Left forelimb (tissue), 1 donor: ENCODE measurements at regions not wholly inside any gene's neighbourhood (a gene's known extent, or its start where the extent isn't known, plus 50 kb on each side); places are given as distances from the start of the nearest gene placed in this dataset.
"Not testable (repeated sequence)": the region's sequence is repeated elsewhere in the genome, so short reads cannot be mapped to it uniquely, and the experiment has no call there.

ENCODE experiments used
- DNase-seq: peaks from one replicate; pipeline ENCODE4 v3.0.0-alpha.2; 2018; ENCODE audit warnings: low spot score

DNA sequence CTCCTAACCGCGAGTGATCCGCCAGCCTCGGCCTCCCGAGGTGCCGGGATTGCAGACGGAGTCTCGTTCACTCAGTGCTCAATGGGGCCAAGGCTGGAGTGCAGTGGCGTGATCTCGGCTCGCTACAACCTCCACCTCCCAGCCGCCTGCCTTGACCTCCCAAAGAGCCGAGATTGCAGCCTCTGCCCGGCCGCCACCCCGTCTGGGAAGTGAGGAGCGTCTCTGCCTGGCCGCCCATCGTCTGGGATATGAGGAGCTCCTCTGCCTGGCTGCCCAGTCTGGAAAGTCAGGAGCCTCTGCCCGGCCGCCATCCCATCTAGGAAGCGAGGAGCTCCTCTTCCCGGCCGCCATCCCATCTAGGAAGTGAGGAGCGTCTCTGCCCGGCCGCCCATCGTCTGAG, 58.8 kb upstream of the ANKRD30BL start:
- DNase-seq = not testable (repeated sequence)

DNA sequence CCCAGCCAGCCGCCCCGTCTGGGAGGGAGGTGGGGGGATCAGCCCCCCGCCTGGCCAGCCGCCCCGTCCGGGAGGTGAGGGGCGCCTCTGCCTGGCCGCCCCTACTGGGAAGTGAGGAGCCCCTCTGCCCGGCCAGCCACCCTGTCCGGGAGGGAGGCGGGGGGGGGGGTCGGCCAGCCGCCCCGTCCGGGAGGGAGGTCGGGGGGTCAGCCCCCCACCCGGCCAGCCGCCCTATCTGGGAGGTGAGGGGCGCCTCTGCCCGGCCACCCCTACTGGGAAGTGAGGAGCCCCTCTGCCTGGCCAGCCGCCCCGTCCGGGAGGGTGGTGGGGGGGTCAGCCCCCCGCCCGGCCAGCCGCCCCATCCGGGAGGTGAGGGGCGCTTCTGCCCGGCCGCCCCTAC, 60.1 kb upstream of the ANKRD30BL start:
- DNase-seq = not testable (repeated sequence)

GRCh38 chr2:132252191-132252893, 90.6 kb upstream of the ANKRD30BL start:
- no peak for DNase-seq

GRCh38 chr2:132252894-132253264, 91.1 kb upstream of the ANKRD30BL start:
- DNase-seq = no peak

DNA sequence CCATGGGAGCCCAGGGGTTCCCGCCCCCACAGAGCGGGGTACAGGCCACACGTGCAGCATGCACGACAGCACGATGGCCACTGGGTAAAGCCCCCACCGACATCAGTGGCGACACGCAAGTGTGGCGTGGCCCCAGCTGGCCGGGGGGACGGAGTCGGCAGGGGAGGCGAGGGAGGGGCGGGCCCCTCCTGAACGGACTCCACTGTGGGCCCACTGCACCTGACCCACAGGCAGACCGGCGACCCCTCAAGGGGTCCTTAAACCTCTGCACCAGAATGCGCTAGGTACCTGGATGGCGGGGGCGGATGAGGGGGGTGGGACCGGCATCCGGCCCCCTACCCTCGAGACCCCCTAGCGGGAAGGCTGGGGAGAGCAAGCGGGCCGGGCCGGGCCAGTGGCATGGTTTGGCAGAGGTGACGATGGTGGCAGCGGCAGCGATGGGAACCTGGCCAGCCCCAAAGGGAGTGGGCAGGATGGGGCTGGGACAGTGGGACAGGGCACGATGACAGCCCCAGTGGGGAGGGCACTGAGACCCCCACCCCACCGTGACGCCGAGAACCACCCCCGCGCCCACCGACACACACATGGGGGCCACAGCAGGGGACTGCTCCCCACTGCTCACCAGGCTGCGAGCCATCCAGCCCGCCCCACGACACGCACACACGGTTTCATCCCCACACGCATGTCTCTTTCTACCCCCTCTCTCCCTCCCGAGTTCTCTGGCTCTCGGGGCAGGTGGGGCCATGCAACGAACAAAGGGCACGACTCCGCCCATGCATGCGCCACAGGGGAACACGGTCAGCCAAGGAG, 91.9 kb upstream of the ANKRD30BL start:
- DNase-seq = no peak

- not testable (repeated sequence) for DNase-seq
Measured at GRCh38 chr2:132254306-132254919, 92.7 kb upstream of the ANKRD30BL start.

GRCh38 chr2:132255714-132256113, 94.0 kb upstream of the ANKRD30BL start:
- no peak for DNase-seq

GRCh38 chr2:132256251-132256902, 94.6 kb upstream of the ANKRD30BL start:
- DNase-seq = no peak

DNA sequence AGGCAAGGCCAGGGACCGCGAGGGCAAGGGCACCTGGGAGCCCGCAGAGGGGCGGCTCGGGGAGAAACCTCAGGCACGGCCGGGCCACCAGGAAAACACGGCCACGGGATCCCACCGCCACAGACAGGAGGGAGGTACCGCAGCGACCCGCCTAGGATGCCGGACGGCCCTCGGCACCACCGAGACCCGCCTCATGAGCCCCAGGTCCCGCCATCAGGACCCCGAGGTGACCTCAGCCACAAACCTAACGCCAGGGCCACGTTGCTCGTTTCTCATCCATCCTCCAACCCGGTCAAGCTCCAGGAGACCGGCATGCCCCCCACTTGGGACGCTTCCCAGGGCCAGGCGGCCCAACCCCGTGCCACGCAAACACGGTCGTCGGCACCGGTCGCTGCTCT, 95.2 kb upstream of the ANKRD30BL start:
- DNase-seq = not testable (repeated sequence)

- DNase-seq = not testable (repeated sequence)
Measured at GRCh38 chr2:132257301-132258171, 95.8 kb upstream of the ANKRD30BL start.

- DNase-seq = not testable (repeated sequence)
Measured at GRCh38 chr2:132259276-132259675, 97.5 kb upstream of the ANKRD30BL start.

- DNase-seq = not testable (repeated sequence)
Measured at GRCh38 chr2:132265595-132265994, 103.8 kb upstream of the ANKRD30BL start.

- DNase-seq = no peak
Measured at GRCh38 chr2:132267105-132267497, 105.3 kb upstream of the ANKRD30BL start.

GRCh38 chr2:132267498-132268283, 105.9 kb upstream of the ANKRD30BL start:
- not testable (repeated sequence) for DNase-seq

- peak; percentile 77 for DNase-seq
Measured at GRCh38 chr2:132268284-132268976, 106.7 kb upstream of the ANKRD30BL start.

- DNase-seq = no peak
Measured at GRCh38 chr2:132268977-132269523, 107.3 kb upstream of the ANKRD30BL start.

GRCh38 chr2:132270255-132270654, 108.5 kb upstream of the ANKRD30BL start:
- DNase-seq = no peak

- DNase-seq = no peak
Measured at GRCh38 chr2:132270981-132271546, 109.3 kb upstream of the ANKRD30BL start.

GRCh38 chr2:132271794-132272193, 110.0 kb upstream of the ANKRD30BL start:
- DNase-seq = not testable (repeated sequence)
